Activated naive CD4-positive, alpha-beta T cell (primary cell): ENCODE measurements at regions not wholly inside any gene's neighbourhood (a gene's known extent, or its start where the extent isn't known, plus 50 kb on each side); places are given as distances from the start of the nearest gene placed in this dataset.

Experiments
- DNase-seq, 4 experiments: peaks; one replicate each; lab custom pipeline; 2025; lab: John Stamatoyannopoulos, UW

GRCh38 chr20:60845146-60845545 is 406.9 kb upstream of the CDH4 start:
- DNase-seq = no peak

DNA sequence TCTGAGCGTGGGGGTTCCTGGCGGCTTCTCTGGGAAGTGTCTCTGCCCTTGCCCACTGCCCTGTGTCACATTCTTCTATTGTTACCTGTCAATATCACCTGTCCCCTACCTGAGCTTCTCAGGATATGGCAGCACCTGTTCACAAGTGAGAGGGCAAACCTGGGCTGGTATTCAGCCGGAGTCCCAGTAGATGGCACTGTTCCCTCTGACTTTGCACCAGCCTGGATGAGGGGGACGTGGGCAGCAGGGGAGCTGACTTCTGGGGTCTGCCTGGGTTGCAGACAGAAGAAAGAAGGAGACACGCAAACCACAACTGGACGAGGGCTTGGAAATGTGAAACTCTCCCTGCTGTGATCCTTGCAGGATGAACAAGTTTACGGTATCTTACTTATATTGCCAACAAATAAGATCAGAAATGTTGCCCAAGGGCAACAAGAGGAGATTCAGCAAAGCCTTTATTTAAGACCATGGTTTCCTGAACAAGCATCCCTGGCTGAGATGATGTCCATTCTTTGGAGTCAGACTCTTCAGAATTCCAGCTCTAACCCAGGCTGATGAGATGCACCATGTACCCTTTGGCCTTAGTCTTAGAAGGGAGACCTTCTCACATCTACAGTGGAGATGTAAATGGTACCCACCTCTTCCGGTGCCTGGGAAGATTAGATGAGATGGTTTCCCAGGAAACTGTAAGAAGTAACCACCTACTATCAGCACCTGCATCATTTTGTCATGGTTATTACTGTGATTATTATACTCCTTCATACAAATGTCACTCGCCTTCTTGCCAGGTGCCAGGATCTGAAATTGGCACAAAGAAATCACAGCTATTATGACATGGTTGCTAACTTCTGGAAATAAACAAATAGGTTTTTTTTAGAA is 400.0 kb upstream of the CDH4 start:
- DNase-seq = no peak

- DNase-seq = no peak
Observed at GRCh38 chr20:60857708-60858107, 394.4 kb upstream of the CDH4 start.

GRCh38 chr20:60862601-60863000 is 389.5 kb upstream of the CDH4 start:
- no peak for DNase-seq

DNA sequence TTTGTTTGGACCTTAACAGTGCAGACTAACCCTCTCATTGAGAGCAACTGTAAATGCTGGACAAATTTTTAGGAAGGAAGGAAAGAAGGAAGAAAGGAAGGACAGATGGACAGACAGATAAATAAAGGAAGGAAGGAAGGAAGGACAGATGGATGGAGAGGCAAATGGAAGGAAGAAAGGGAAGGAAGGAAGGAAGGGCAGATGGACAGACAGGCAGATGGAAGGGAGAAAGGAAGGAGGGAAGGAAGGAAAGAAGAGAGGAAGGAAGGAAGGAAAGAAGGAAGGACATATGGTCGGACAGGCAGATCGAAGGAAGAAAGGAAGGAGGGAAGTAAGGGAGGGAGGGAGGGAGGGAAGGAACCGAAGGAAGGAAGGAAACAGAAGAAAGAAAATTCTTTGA is 388.5 kb upstream of the CDH4 start:
- no peak for DNase-seq

DNA sequence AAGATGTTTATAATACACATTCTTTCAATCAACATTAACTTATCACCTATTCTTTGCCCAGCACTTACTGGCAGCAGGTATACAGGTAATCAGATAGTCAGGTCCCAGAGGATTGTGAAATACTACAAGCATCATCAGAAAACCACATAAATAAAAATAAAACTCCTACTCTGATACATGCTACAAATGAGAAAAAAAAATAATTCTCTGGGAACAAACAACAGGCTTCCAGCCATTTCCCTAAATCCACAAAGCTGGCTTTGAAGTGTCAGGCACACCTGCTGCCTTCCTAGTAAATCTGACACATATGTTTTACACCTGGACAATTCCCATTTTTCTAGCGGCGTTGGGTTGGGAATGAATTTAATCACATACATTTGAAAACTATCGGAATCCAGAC is 384.5 kb upstream of the CDH4 start:
- DNase-seq = no peak

DNA sequence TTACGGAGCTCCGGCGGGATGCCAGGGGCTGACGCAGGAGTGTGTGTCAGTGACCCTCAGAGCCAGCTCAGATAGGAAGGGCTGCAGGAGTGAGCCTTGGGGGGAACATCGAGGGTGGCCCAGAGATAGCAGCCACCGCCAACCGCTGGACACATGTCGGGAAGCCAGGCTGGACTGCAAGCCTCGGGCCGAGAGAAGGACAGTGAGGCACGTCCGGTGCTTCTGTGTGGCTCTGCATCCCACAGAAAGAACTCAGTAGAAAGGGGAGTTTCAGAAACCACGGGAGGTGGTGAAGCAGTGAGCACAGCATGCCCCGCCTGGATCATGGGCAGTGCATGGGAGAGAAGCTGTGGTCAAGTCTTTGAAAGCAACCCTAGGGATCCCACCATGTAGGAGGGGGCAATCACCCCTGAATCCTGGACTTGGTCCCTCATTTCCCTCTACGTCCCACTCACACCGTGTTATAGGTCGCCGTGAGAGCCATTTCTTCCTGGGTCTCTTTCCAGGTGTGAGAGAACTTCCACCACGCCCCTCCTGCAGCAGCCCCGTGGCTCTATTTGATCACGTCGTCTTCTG is 383.7 kb upstream of the CDH4 start:
- no peak for DNase-seq

DNA sequence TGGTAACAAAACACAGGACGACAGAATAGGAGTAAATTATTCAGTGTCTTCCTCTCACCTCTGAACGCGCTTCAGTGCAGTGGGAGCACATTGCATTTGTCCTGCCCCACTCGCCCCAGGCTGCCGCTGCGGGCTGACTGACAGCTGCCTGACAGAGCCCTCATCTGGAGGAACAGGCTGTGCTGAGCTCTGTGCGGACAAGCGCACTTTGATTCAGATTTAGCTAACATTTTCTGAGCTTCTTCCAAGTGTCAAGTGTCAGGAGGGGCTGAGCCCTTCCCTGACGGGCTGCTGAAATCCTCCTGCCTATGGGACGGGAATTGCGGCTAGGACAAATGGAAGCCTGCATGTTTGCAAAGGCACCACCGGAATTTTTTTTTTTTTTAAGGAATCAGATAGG is 383.0 kb upstream of the CDH4 start:
- no peak for DNase-seq

- DNase-seq = no peak
Observed at GRCh38 chr20:60869625-60870024, 382.4 kb upstream of the CDH4 start.

DNA sequence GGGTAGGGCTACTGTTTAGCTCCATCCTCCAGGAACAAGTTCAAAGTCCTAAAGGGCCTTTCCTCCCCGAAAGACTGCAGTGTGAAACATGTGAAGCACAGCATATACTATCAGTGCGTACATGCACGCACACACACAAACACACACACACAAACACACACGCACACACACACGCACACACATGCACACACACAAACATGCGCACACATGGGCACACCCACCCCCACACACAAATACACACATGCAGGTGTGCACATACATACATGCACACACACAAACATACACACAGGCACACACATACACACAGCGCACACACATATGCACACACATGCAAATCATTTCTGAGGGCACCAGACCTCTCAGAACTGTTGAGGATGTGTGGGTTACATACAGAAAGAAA is 382.0 kb upstream of the CDH4 start:
- DNase-seq = no peak

- DNase-seq = no peak
Observed at GRCh38 chr20:60872224-60872623, 379.8 kb upstream of the CDH4 start.

DNA sequence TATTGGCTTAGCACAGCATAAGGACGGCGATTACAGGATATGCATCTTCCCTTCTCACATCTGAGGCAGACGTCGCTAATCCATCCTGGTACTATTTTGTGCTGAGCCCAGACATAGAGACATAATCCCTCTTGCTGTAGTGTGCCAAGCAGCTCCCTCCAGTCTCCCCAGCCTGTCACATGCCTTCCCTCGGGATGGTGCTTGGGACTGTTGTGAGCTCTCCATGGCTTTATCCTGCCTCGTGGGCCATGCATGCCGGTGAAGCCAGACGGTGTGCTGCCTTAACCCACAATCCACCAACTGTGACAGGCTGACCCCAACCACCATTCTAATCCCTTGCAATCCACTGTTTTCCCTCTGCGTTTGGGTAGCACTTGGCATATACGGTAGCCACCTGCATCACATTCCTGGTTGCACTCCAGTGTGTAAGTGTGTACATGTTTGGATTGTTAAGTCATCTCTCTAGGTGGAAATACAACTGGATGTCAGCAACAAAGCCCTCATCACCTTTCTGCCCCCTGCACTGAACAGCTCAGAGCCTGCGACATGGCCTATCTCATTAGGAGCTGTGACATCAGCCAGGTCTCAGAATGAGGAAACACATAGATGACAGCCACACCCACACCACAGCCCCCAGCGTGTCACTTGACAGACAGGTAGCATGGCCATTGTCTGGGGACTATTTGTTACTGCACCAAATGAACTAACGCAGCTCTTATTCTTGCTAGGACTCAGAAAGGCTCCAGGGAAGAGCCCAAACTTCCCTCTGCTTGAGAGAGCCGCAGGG is 374.8 kb upstream of the CDH4 start:
- DNase-seq = no peak

GRCh38 chr20:60882836-60883235 is 369.2 kb upstream of the CDH4 start:
- DNase-seq = no peak

DNA sequence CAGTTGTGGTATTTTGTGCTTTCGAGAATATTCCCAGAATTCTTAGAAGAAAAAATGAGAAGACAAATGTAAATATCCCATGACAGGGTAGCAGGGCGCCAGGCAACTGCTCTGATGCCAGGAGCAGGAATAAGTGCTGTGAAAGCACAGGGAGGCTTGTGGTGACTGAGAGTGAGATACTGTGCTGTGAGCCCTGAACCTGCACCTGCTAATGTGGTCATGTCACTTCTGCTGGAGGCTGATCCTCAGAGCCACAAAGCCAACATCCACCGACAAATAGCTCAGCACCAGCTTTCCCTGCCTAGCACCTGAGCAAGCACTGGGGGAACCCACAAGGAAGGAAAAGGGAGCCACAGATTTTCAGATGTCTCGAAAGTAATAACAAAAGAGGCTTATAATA is 368.6 kb upstream of the CDH4 start:
- DNase-seq = no peak

DNA sequence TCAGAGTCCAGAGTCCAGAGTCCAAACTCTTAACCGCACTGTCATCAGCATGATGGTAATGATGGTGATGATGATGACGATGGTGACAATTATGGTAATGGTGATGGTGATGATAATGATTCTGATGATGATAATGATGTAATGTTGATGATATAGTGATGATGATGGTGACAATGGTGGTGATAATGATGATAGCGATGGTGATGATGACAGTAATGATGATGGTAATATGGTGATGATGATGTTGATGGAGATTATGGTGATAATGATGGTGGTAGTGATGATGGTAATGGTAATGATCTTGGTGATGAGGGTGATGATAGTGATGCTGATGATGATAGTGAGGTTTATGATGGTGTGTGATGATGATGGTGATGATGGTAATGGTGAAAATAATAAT is 367.8 kb upstream of the CDH4 start:
- no peak for DNase-seq

GRCh38 chr20:60888771-60889170 is 363.3 kb upstream of the CDH4 start:
- DNase-seq = no peak

DNA sequence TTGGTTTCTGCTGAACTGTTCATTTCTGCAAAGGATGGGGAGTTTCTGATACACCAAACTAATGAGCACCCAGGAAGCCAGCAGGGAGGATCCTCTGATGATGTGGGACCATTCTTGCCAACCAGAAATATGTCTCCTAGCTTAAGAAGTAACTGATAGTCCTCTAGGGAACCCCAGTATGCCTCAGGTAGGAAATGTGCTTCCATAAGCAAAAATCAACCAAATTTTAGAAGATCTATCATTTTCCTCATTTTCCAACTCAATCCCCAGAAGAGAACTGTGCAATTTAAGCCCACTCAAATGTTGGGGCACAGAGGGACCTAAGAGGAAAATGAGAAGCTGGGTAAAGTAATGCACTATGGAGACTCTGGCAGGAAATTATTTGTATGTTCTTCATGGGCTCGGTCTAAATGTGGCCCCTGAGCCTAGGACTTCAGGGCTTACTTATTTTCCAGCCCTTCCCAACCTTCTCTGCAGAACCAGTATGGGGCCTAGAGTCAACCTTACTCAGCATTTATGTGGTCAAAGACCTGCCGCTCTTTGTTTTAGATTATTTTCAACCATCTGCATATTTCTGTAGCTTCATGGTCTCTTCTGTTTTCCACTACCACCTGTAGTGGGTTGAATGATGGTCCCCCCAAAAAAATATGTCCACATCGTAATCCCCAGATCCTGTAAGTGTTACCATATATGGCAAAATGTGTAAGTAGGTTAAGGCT is 359.8 kb upstream of the CDH4 start:
- DNase-seq = no peak

DNA sequence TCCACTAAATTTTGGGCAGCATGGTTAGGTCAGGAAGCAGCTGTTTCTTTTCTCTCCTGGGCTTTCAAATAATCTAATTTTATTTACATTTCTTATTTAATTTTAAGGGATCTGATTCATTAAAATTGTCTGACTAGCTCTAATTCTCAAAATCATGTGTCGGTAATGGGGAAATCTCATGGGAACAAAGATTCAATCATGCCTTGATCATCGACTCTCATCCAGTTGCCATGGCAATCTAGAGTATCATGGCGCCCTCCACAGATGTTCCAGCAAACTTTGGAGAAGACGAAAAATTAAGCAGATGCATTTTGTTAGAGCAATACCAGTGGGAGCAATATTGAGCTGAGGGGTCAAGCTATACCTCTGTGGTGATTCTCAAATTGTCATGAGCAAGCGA is 358.0 kb upstream of the CDH4 start:
- DNase-seq = no peak

DNA sequence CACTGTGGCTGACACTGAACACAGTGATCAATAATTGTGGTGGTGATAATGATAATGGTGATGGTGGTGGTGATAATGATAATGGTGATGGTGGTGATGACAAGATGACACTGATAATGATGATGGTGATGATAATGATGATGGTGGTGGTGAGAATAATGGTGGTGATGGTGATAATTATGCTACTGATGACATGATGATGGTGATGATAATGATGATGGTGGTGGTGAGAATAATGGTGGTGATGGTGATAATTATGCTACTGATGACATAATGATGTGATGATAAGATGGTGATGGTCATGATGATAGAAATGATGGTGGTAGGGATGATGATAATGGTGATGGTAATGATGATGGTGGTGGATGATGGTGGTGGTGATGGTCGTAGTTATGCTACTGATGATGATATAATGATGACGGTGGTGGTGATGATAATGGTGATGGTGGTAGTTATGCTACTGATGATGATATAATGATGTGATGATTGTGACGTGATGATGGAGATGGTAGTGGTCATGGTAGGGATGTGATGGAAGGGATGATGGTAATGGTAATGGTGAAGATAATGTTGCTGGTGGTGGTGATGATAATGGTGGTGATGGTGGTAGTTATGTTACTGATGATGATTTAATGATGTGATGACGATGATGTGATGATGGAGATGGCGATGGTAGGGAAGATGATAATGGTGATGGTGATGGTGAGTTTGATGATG is 356.5 kb upstream of the CDH4 start:
- DNase-seq = no peak

DNA sequence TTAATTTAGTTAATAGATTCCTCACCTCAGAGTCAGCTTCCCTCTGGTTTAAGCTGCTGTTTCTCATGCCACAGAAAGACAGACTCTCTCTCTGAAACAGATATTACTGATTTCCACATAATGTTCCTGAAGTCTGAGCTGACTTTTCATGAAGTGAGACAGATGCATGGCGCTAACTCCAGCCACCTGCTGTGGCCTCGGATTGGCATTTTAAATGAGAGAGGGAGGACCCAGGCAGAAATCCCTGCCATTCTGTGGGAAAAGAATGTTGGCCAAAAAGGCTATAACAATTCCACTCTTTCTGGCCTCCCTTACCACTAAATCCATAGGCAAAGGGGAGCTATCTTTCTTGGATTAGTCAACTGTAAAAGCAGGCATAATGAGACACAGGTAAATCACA is 354.1 kb upstream of the CDH4 start:
- DNase-seq = no peak

GRCh38 chr20:60899320-60899719 is 352.7 kb upstream of the CDH4 start:
- no peak for DNase-seq

- no peak for DNase-seq
Observed at GRCh38 chr20:60900618-60901017, 351.4 kb upstream of the CDH4 start.
